Progenitor cell of endocrine pancreas (in vitro differentiated cells): ENCODE measurements at regions not wholly inside any gene's neighbourhood (a gene's known extent, or its start where the extent isn't known, plus 50 kb on each side); places are given as distances from the start of the nearest gene placed in this dataset.

Experiments used
- DNase-seq: peaks from one replicate; pipeline ENCODE4 v3.0.0; 2021; ENCODE audit warnings: low spot score; ENCODE audit not compliant: unreplicated experiment
- H3K27ac Mint-ChIP-seq: 2 replicates; pipeline ENCODE4 v1.8.0; 2021; ENCODE audit warnings: mild to moderate bottlenecking, moderate library complexity, mixed read lengths
- H3K27me3 Mint-ChIP-seq: 2 replicates; pipeline ENCODE4 v1.8.0; 2021; ENCODE audit warnings: mixed read lengths
- H3K36me3 Mint-ChIP-seq: 2 replicates; pipeline ENCODE4 v1.8.0; 2022; ENCODE audit warnings: mixed read lengths; ENCODE audit not compliant: insufficient read depth
- H3K4me1 Mint-ChIP-seq: 2 replicates; pipeline ENCODE4 v1.8.0; 2021; ENCODE audit warnings: low read depth, mixed read lengths
- H3K4me3 Mint-ChIP-seq: 2 replicates; pipeline ENCODE4 v1.8.0; 2021; ENCODE audit warnings: low read depth, mild to moderate bottlenecking, moderate library complexity, mixed read lengths
- H3K9me3 Mint-ChIP-seq: 2 replicates; pipeline ENCODE4 v1.8.0; 2021; ENCODE audit warnings: low read depth, mixed read lengths
- CTCF ChIP-seq: fragments of 200-600 bp; sonication (generic); IDR thresholded peaks from one replicate; pipeline ENCODE4 v1.5.0; 2021; ENCODE audit warnings: antibody characterized with exemption, mild to moderate bottlenecking; ENCODE audit not compliant: unreplicated experiment

GRCh38 chr2:58416696-58417095 lies 175.6 kb upstream of the FANCL start:
- H3K9me3 Mint-ChIP-seq: no peaks in the 10 kb centered on the region
- no peak overlapping the region for H3K27ac Mint-ChIP-seq
- H3K27me3 Mint-ChIP-seq: no peaks in the 10 kb centered on the region
- H3K4me1 Mint-ChIP-seq: peaks cover 2% of the 10 kb centered on the region
- no peak for DNase-seq
- no peak overlapping the region for H3K4me3 Mint-ChIP-seq
- no peaks in the 10 kb centered on the region for H3K36me3 Mint-ChIP-seq
- TF ChIP-seq CTCF: no peak

GRCh38 chr2:58414506-58414905 lies 173.4 kb upstream of the FANCL start:
- Mint-ChIP-seq H3K4me3 (no peak overlapping the region), H3K36me3 (no peaks in the 10 kb centered on the region), H3K27ac (no peak overlapping the region), H3K9me3 (no peaks in the 10 kb centered on the region), H3K4me1 (peaks cover 2% of the 10 kb centered on the region), H3K27me3 (no peaks in the 10 kb centered on the region)
- TF ChIP-seq CTCF: no peak
- DNase-seq: no peak

DNA sequence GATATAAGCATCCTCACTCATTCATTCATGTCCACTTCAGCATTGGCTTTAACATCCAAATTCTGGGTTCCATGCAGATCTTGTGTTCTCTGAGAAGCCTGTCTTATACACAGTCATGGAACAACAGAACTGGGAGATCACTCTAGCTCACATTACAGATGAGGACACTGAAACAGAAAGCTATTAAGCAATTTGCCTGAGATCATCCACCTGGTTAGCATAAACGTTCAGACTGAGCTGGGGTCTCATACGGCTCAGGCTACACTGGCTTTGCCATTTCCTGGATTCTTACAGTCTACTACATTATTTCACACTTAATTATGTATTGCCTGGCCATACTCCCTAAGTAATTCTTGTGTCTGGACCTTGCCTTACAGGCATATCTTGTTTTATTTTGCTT lies 169.4 kb upstream of the FANCL start:
- H3K27ac Mint-ChIP-seq: no peak overlapping the region
- DNase-seq: no peak
- no peaks in the 10 kb centered on the region for H3K4me1 Mint-ChIP-seq
- no peaks in the 10 kb centered on the region for H3K27me3 Mint-ChIP-seq
- H3K9me3 Mint-ChIP-seq: no peaks in the 10 kb centered on the region
- H3K36me3 Mint-ChIP-seq: no peaks in the 10 kb centered on the region
- H3K4me3 Mint-ChIP-seq: no peak overlapping the region
- TF ChIP-seq CTCF: no peak

DNA sequence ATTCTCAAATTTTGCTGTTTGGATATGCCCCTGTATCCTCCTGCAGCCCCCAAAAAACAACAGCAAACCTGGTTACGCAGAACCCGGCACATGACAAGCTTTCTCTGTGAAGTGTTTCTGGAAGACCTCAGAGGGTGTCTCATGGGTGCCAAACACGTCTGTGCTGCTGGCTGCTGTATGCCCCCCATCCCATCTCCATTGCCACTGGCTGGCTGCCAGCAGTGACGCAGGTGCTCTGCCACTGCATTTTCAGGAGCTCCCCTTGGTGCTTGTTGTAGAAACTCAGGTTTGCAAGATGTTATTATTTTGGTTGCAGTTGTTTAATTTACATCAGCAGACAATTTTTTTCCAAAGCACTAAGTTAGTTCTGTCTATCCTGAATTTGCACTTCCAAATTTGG lies 166.4 kb upstream of the FANCL start:
- no peak overlapping the region for H3K4me3 Mint-ChIP-seq
- H3K27ac Mint-ChIP-seq: no peak overlapping the region
- no peak for TF ChIP-seq CTCF
- H3K4me1 Mint-ChIP-seq: no peaks in the 10 kb centered on the region
- no peaks in the 10 kb centered on the region for H3K36me3 Mint-ChIP-seq
- H3K27me3 Mint-ChIP-seq: no peaks in the 10 kb centered on the region
- no peaks in the 10 kb centered on the region for H3K9me3 Mint-ChIP-seq
- DNase-seq: no peak

DNA sequence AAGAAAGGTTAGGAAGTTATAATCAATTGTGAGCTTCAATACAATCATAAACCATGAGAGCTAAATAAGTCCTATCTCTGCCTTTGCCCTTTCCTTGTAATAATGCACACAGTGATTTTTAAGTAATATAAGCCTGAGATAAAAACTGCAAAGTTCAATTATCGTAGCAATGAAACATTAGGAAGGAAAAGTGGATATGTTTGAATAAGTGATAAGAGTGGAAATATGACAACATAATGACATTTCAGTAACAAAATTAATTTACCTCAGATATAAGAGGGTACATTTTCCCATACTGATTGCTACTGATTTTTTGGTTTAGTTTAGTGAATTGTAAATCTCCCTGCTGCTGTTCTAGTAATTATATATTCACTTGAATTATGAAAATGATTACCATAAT lies 164.2 kb upstream of the FANCL start:
- Mint-ChIP-seq H3K36me3 (no peaks in the 10 kb centered on the region), H3K9me3 (no peaks in the 10 kb centered on the region), H3K27ac (no peak overlapping the region), H3K4me1 (no peaks in the 10 kb centered on the region), H3K27me3 (no peaks in the 10 kb centered on the region), H3K4me3 (no peak overlapping the region)
- DNase-seq: no peak
- no peak for TF ChIP-seq CTCF
